ENCODE measurements at regions not wholly inside any gene's neighbourhood (a gene's known extent, or its start where the extent isn't known, plus 50 kb on each side); places are given as distances from the start of the nearest gene placed in this dataset.
"Not testable (repeated sequence)": the region's sequence is repeated elsewhere in the genome, so short reads cannot be mapped to it uniquely, and the experiment has no call there.

GRCh38 chr1:771449-771848 lies 85.0 kb upstream of the OR4F16 start:
- not testable (repeated sequence) for TF ChIP-seq CTCF (IDR thresholded peaks at IDR 0.05; ENCODE audit: low read depth, low read length); EZH2phosphoT487 (IDR thresholded peaks at IDR 0.05; ENCODE audit: low read depth)

All from OCI-LY3 (cell line).